Keratinocyte (primary cell): ENCODE measurements at regions not wholly inside any gene's neighbourhood (a gene's known extent, or its start where the extent isn't known, plus 50 kb on each side); places are given as distances from the start of the nearest gene placed in this dataset.

Source experiments
- DNase-seq: peaks from one replicate; pipeline ENCODE4 v3.0.0-alpha.2; 2011; ENCODE audit warnings: low read depth, missing footprints, low spot score
- FAIRE-seq: peaks from 2 replicates; lab custom pipeline; 2011; peaks lifted over from hg19 to GRCh38; lab: Jason Lieb, UNC
- H2AFZ ChIP-seq: 2 replicates; pipeline ENCODE4 v1.6.0; 2012; ENCODE audit warnings: low read length, control low read depth, inconsistent platforms; ENCODE audit not compliant: control insufficient read depth
- H3K27ac ChIP-seq: 2 replicates; pipeline ENCODE4 v1.5.1; 2011; ENCODE audit warnings: low read length; ENCODE audit not compliant: control insufficient read depth, insufficient read depth
- H3K27me3 ChIP-seq: 3 replicates; pipeline ENCODE4 v1.6.0; 2011; ENCODE audit warnings: low read length; ENCODE audit not compliant: control insufficient read depth, insufficient read depth; ENCODE audit errors: extremely low read depth
- H3K36me3 ChIP-seq, 2 experiments: 2 replicates in 1 of 2; 3 replicates in 1 of 2; pipeline ENCODE4 v1.5.1; 2011; ENCODE audit warnings: low read length in 2 of 2, mild to moderate bottlenecking in 1 of 2; ENCODE audit not compliant: control insufficient read depth in 2 of 2, insufficient read depth in 2 of 2; ENCODE audit errors: extremely low read depth in 1 of 2
- H3K4me1 ChIP-seq: 3 replicates; pipeline ENCODE4 v1.5.1; 2011; ENCODE audit warnings: low read length; ENCODE audit not compliant: control insufficient read depth, insufficient read depth; ENCODE audit errors: extremely low read depth
- H3K4me2 ChIP-seq: 3 replicates; pipeline ENCODE4 v1.6.0; 2011; ENCODE audit warnings: low read depth, low read length; ENCODE audit not compliant: control insufficient read depth, insufficient read depth; ENCODE audit errors: extremely low read depth
- H3K4me3 ChIP-seq, 3 experiments: fragments of 200-600 bp in 1 of 3; sonication (generic) in 1 of 3; 2 replicates in 2 of 3; 3 replicates in 1 of 3; pipeline ENCODE4 v1.5.1; 2011 to 2016; ENCODE audit warnings: low read length in 3 of 3, mild to moderate bottlenecking in 3 of 3, control low read depth in 2 of 3, inconsistent platforms in 1 of 3, low read depth in 1 of 3, mixed read lengths in 1 of 3, mixed run types in 1 of 3, moderate library complexity in 1 of 3; ENCODE audit not compliant: control insufficient read depth in 2 of 3, insufficient read depth in 2 of 3; ENCODE audit errors: extremely low read depth in 1 of 3
- H3K79me2 ChIP-seq: 2 replicates; pipeline ENCODE4 v1.6.0; 2012; ENCODE audit warnings: low read length; ENCODE audit not compliant: control insufficient read depth, insufficient read depth
- H3K9ac ChIP-seq: 3 replicates; pipeline ENCODE4 v1.6.0; 2011; ENCODE audit warnings: low read length; ENCODE audit not compliant: control insufficient read depth, insufficient read depth; ENCODE audit errors: extremely low read depth
- H3K9me1 ChIP-seq: 3 replicates; pipeline ENCODE4 v1.6.0; 2011; ENCODE audit warnings: low read length; ENCODE audit not compliant: control insufficient read depth, insufficient read depth; ENCODE audit errors: extremely low read depth
- H3K9me3 ChIP-seq: 2 replicates; pipeline ENCODE4 v1.5.1; 2012; ENCODE audit warnings: low read depth, low read length; ENCODE audit not compliant: control insufficient read depth
- H4K20me1 ChIP-seq: 3 replicates; pipeline ENCODE4 v1.6.0; 2011; ENCODE audit warnings: low read length; ENCODE audit not compliant: control insufficient read depth, insufficient read depth; ENCODE audit errors: extremely low read depth
- CTCF ChIP-seq, 3 experiments: IDR thresholded peaks in 1 of 3; conservative IDR thresholded peaks in 1 of 3; optimal IDR thresholded peaks in 1 of 3; 2 replicates in 2 of 3; 3 replicates in 1 of 3; pipeline versions ENCODE3 to v1.5.1; 2011; ENCODE audit warnings: low read length in 3 of 3, mild to moderate bottlenecking in 3 of 3, moderate library complexity in 2 of 3, control low read depth in 1 of 3, inconsistent platforms in 1 of 3; ENCODE audit not compliant: insufficient read depth in 2 of 3; ENCODE audit errors: extremely low read depth in 1 of 3
- EZH2 ChIP-seq: IDR thresholded peaks from one replicate; pipeline ENCODE4 v1.6.1; 2012; ENCODE audit warnings: inconsistent platforms, mild to moderate bottlenecking, low read length, moderate library complexity
- dilution Hi-C: fragments of 300-500 bp; cut with MboI; formaldehyde crosslinking; loops from one replicate; pipeline ENCODE4 v1.7.0; 2020; ENCODE audit warnings: low sequenced_read_pairs; ENCODE audit not compliant: extremely low pct_ligation_motif_present

GRCh38 chr18:73923866-73924265 is 223.8 kb downstream of the FBXO15 start:
- Histone ChIP-seq H3K9me1 (no peaks in the 10 kb centered on the region), H3K36me3 (no peaks in the 10 kb centered on the region), H4K20me1 (no peaks in the 10 kb centered on the region), H3K27ac (no peak overlapping the region), H3K27me3 (no peaks in the 10 kb centered on the region), H3K79me2 (no peaks in the 10 kb centered on the region), H3K4me1 (no peaks in the 10 kb centered on the region), H3K9me3 (no peaks in the 10 kb centered on the region), H3K9ac (no peak overlapping the region), H2AFZ (no peak overlapping the region), H3K4me2 (no peak overlapping the region), H3K4me3 (no peak overlapping the region)
- DNase-seq (no peak), FAIRE-seq (no peak)
- TF ChIP-seq CTCF (optimal IDR thresholded peaks at IDR 0.05 in 1 of 3, IDR thresholded peaks at IDR 0.05 in 1 of 3, conservative IDR thresholded peaks at IDR 0.05 in 1 of 3; ENCODE audit: extremely low read depth in 1 of 3, insufficient read depth in 2 of 3, low read length in 3 of 3) = no peak
- TF ChIP-seq EZH2 = no peak
- dilution Hi-C loops = no loop called here

DNA sequence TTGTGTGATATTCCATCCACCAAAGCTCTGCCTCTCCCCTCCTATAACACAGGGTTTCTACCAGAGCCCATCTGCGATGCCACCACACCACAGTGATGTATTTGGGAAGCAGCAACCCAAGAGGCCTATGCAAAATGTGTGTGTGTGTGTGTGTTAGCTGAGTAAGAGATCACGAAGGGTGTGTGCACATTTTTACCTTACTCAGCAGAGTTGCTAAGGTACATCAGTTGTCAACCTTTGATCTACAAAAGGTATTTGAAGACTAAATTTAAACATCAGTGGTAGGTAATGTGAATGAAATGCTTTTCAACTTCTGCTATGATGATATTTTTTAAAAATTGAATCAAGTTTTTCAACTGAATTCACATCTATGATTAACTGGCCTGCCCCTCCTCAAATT is 227.6 kb downstream of the FBXO15 start:
- no peaks in the 10 kb centered on the region for H3K79me2 ChIP-seq
- H3K36me3 ChIP-seq = no peaks in the 10 kb centered on the region
- no peak overlapping the region for H3K4me3 ChIP-seq
- FAIRE-seq (no peak), DNase-seq (no peak)
- no peak overlapping the region for H3K9ac ChIP-seq
- no peak overlapping the region for H3K4me2 ChIP-seq
- H3K27ac ChIP-seq = no peak overlapping the region
- no peaks in the 10 kb centered on the region for H3K9me1 ChIP-seq
- H2AFZ ChIP-seq = no peak overlapping the region
- TF ChIP-seq CTCF (optimal IDR thresholded peaks at IDR 0.05 in 1 of 3, IDR thresholded peaks at IDR 0.05 in 1 of 3, conservative IDR thresholded peaks at IDR 0.05 in 1 of 3; ENCODE audit: extremely low read depth in 1 of 3, insufficient read depth in 2 of 3, low read length in 3 of 3) (no peak), EZH2 (no peak)
- no peaks in the 10 kb centered on the region for H3K27me3 ChIP-seq
- no peaks in the 10 kb centered on the region for H4K20me1 ChIP-seq
- no peaks in the 10 kb centered on the region for H3K9me3 ChIP-seq
- H3K4me1 ChIP-seq = no peaks in the 10 kb centered on the region
- dilution Hi-C loops = no loop called here
